ENCODE measurements at regions not wholly inside any gene's neighbourhood (a gene's known extent, or its start where the extent isn't known, plus 50 kb on each side); places are given as distances from the start of the nearest gene placed in this dataset.
"Not testable (repeated sequence)": the region's sequence is repeated elsewhere in the genome, so short reads cannot be mapped to it uniquely, and the experiment has no call there.

DNA sequence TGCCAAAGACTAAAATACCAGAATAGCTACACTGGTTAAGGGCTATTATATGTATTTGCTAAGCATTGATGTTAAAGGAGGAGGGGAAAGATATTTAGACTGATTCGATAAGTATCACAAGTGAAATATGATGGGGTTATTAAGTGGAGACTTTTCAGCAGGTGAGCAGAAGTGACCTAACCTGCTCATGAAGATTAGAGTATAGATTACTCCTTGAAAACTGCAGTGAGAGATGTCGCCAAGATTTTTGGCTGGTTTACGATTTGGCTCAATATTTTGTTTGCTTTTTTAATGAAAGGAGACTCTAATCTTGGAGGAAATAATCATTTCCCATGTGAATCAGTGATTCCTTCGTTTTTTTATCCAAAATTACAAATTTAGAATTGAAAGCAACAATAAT is 1279.5 kb upstream of the TENM4 start:
- no peak for DNase-seq

DNA sequence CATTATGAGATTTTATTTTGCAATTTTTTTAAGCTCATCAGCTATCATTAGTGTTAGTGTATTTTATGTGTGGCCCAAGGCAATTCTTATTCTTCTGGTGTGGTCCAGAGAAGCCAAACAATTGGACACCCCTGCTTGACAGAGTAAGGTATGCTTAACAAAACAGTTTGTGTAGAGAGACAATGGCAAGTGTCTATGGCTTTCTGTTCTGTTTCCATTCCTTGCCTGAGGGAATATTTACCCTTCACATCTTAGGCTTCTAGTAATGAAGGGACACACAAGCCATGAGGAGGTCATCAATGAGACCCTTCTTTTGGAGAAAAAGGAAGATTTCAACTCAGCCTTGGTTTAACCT is 1278.4 kb upstream of the TENM4 start:
- no peak for DNase-seq

DNA sequence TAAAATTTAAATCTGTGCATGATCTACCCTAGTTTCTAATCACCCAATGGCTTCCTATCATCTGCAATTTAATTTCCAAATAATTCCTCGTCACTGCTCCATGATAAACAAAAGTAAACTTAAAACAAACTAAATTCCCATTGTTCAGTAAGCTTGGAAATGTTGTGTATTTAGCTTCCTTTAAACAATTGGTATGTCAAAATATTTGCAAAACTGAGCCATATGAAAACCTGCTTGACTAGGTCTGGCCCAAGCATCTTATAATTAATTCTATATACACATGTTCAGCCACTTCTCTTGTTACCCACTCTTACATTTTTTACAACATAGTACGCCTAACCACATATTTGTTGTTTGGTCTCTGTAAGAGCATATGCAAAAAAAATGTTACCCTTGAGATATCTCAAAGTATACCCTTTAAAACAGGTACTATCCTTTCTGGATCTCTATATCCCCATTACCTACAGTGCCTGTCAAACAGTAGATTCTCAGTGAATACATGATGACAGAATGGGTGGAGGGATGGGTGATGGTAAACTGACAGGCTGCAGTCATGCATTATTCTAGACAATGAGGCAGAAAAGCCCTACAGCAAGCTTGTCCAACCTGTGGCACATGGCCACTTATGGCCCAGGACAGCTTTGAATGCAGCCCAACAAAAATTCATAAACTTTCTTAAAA is 1277.9 kb upstream of the TENM4 start:
- DNase-seq: no peak

DNA sequence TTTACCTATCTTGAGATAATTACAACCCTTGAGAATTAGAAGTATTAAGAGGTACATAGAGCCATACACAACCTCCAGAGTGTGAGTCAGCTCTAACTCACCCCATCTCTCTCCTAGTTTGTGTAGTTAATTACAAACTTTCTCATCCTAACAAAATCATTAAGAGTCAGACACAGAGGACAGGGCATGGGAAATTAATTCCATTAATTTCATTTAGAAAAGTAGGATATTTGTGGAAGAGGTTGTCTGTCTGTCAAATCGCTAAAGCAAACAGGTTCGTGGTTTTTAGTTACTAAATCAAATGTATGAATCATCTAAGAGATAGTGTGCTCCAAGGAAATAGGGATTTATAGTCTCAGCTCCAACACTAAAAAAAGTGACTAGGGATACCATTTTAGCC is 1261.4 kb upstream of the TENM4 start:
- DNase-seq: no peak

DNA sequence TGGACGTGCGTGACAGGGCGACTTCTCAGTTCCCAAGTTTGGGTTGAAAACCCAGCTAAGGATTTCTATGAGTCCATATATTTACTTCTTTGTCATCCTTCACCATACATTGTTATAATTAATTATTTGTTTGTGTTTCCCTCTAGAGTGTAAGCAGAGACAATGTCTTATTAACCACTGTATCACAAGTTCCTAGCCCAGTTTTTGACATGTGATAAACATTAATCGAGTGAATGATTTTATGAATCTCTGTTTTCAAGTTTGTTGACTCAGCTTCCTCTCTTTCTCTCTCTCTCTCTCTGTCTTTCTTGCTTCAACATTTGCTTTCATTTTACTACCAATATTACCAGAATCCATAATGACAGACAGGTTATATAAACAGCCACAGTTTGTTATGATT is 1259.6 kb upstream of the TENM4 start:
- DNase-seq: no peak

DNA sequence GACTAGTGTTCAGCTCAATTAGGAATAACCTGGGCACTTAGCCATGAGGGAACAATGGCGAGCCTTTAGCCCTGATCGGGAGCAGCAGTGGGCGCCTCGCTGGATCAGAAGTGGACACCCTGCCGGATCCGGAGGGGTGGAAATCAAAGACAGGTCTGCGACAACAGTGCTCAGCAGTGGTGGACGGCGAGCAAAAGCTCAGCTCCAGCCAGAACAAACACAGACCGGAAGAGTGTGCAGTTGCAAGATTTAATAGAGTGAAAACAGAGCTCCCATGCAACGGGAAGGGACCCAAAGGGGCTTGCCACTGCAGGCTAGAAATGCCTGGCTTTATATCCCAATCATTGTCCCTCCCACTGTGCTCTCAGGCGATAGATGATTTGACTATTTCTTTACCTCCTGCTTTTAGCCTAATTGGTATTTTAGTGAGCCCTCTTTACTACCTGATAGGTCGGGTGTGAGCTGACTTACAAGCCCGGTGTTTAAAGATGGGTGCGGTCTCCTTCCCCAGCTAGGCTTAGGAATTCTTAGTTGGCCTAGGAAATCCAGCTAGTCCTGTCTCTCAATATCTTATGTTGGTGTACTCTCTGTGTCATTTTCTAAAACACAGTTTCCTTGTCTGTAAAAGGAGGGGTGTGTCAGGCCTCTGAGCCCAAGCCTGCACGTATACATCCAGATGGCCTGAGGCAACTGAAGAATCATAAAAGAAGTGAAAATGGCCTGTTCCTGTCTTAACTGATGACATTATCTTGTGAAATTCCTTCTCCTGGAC is 1258.8 kb upstream of the TENM4 start:
- not testable (repeated sequence) for DNase-seq

DNA sequence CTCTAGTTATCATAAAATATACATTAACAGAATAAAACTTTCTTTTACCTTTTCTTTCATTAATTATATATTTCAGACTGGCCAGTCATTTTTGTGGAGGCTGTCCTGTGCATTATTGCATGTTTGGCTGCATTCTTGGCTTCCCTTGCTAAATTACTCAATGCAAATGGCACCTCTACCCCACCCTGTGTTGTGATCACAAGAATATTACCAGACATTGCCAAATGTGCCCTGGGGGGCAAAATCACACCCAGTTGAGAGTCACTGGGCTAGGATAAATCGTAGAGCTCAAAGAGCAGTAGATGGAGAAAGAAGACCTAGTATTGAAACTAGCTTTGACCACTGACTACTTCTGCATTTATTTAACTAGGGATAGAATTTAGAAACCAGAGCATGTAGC is 1257.8 kb upstream of the TENM4 start:
- DNase-seq: no peak

DNA sequence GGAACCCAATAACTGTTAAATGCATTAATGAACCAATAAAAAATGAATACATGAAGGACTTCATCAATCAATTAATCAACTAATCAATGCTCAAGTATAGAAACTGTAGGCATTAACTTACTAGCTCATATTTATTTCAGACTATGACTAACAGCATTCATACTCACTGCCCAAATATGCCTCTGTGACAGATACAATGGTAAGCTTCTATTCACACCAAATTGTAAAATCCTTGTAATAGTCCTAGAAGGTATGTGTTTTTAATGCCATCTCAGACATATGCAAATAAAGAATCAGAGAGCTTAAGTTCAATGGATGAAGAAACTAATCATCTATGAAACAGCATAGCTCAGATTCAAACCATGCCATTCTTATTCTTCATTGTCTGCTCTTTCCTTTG is 1253.6 kb upstream of the TENM4 start:
- DNase-seq: no peak

DNA sequence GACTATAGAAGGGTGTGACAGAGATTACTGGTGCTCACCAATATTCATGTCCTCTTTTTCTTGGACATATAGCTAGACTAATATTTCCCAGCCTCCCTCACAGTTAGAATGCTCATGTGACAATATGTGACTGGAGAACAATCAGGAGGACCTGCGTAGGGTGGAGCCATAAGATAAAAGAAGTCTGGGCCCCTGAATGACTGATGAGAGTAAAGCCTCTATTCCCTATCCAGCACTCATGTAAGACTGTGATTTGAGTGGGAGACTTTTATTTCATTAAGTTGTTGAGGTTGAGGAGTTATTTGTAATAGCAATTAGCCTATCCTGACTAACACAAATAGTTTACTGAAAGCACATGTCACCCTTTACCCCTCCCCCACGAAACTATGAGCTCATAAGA is 1247.1 kb upstream of the TENM4 start:
- DNase-seq: no peak

DNA sequence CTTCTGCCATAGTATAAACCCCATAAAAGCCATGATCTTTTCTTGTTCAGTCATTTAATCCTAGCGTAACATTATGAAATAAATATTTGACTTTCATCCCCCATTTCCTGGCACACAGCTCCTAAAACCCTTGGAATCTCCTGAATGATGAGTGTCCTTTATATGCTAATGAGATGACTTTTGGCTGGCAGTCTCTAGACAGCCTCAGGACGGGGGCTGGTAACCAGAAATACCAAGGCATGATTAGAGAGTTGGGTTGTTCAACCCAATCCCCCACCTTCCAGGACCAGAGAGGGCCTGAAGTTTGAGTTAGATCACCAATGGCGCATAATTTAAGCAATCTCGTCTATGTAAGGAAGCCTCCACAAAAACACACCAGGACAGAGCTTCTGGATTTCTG is 1246.1 kb upstream of the TENM4 start:
- no peak for DNase-seq

DNA sequence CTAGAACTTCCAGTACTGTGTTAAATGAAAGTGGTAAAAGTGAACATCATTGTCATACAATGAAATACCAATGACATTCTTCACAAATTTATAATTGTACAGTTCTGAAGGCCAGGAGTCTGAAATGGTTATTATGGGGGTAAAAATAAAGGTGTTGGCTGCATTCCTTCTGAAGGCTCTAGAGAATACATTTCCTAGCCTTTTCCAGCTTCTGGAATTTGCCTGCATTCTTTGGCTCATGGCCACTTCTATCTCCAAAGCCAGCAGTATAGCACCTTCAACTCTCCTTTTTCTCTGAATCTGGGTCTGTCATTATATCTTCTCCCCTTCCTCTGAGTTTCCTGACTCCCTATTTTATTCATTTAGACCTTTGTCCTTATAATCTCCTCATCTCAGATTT is 1232.7 kb upstream of the TENM4 start:
- DNase-seq: no peak

DNA sequence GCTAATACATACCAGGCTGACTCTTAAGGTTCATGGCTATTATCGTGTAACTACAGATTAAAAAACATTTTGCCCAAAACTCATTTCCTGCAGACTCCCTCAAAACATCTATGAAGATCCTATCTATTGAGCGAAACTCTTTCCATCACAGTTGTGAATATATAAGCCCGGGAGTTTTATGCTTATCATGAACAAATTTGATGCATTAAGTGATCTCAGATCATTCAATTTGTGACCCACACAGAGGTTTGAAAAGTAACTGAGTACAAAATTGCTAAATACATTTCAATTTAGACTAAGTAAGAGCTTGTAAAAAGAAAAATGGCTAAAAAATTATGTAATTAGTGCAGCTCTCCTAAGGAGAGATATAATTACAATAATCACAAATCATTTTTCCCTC is 1228.8 kb upstream of the TENM4 start:
- DNase-seq: no peak

DNA sequence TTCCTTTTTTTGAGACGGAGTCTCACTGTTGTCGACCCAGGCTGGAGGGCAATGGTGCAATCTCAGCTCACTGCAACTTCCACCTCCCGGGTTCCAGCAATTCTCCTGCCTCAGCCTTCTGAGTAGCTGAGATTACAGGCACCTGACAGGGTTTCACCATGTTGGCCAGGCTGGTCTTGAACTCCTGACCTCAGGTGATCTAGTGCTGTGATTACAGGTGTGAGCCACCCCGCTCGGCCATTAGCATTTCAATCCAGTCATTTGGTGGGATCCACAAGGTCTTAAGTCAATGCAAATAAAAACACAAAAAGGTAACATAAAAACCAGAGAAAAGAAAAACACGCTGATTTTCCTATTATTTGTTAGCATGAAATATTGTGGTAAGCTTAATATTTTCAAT is 1227.2 kb upstream of the TENM4 start:
- DNase-seq: no peak

DNA sequence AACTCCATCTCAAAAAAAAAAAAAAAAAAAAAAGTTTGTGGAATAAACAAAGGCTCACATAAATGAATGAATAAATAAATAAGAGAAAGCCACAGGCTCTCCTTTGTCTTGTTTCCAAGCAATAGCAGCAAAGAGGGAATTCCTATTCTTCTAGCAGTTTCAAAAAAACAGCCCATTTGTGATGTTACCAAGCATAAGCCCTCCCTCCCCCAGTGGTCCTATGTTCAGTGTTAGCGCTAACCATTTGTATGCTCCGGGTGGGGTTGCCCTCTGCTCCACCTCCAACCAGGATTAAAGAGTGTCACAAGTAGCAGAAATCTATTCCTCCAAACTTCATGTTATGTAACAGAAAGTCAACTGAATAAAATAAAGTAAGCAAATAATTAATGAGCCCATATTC is 1215.0 kb upstream of the TENM4 start:
- no peak for DNase-seq

DNA sequence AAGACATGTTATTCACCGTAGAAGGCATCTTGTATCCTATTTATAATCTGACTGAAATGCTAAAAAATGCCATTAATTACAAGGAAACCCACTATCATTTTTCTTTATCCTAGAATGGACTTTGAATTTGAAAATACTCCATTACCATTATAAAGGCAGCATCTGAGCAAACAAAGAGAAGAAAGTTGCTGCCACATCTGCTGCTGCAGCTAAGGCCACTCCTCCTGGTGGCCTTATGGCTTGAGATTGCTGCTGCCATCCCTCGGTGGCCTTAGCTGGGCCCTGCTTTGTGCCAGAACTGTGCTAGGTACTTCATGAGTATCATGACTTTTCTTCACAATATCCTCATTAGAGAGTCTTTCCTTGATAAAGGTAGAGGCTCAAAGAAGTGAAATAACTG is 1210.1 kb upstream of the TENM4 start:
- DNase-seq: no peak

DNA sequence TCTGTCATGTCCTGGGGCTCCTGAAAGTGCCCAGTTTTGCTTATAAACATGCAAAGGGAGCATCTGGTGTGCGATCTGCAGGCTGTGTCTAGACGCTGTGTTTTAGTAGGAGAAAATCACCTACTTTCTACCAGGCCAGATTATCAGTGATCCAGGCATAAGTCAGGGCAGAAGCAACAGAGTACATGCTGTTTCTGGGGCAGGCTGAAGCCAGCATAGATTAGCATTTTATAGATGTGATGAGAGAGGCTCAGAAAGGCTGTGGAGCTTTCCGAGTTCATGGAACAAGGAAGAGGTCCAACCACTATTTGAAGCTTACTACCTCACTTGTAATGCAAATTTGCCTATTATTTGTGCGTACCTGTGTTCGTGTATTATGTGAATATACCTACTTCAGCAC is 1208.4 kb upstream of the TENM4 start:
- no peak for DNase-seq

DNA sequence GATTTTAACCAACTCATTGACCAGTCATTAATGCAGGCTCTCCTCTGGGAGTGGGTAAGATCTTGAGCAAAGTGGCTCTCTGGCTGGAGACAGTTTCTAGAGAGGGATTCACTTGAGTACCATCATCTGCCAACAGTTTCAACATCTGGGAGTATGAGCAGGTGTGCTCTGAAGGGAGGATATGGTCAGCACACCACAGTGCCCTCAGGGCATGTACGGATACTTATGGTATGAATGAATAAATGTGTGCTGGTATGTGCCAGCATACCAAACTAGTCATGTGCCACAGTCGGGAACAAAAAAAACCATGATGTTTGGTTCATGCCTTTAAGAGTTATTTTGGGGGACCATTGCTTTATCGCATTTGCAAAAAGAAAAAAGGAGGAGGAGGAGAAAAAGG is 1197.5 kb upstream of the TENM4 start:
- no peak for DNase-seq

DNA sequence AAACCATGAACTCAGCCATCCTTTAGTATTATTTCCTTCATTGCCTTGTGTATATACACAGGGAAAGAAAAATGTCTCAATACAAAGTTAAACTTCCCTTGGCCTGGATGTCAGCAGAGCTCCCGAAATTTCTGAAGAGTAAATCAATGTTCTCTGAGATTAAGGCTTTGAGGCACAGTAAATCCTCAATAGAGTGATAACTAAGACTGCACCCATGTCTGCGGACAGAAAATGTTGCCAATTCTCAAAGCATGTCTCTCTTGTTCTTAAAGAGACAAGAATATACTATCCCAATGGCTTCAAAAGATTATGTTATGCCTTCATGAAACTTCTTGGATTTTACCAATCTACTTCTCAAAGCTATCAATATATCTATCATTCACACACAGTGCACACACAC is 1196.7 kb upstream of the TENM4 start:
- no peak for DNase-seq

DNA sequence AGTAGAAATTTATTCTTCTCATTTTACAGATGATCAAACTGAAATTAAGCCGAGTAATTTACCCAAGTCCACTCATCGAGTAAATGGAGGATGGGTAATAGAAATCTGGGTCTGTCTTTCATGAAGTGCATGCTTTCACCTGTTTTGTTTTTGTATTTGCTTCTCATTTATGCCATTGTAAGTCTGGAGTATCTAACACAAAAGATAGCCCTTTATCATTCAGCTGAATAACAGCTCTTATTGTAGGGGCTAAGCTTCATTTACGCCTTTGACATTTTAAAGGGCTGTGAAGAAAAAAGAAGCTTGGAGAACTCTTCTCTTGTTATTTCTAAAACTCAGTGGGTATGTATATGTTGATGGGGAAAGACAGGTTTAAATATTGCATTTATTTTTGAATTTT is 1196.2 kb upstream of the TENM4 start:
- DNase-seq: no peak

DNA sequence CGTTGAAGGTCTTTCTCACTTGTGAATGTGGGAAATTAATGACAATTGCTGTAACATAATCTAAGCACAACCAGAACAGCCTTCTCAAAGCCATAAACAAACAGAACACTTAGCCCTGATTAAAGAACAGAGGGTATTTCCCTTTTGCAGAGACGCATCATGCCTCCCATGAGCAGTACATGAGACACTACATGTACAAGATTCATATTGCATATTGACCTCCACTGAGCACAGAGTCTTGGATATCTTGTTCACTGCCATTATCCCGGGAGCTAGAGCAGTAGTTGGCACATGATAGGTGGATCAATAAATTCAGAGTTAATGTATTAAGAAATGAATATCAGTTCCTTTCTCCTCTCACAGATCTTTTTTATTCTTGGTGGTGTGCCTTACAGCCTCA is 1194.3 kb upstream of the TENM4 start:
- DNase-seq: no peak

DNA sequence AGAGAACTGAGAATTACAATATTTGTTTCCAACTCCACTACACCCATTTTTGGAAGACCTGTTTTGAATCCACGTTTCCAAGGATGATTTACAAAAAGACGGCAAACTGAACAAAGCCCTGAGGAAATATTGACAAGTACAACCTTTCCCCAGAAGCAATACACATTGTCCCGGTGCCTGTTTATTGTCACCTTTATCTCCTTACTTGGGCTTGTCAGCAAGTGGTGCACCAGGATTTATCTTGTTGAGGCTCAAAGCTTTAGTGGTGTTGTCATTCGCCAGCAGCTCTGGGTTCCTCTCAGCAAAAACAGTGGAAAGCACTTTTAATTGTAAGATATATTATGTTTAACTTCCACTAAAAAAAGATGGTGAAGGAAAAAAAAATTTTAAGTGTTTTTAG is 1191.9 kb upstream of the TENM4 start:
- no peak for DNase-seq

DNA sequence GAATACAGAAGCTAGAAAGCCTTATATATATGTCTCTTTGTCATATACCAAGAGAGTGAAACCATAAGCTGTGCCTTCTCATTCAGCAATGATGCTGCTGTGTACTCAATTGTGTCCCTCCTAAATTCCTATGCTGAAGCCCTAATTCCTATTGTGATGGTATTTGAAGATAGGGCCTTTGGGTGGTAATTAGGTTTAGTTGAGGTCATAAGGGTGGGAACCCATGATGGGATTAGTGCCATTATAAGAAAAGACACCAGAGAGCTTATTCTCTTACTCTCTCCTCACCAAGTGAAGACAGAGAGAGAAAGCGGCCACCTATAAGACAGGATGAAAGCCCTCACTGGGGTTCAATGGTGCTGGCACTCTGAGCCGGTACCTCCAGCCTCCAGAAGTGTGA is 1191.3 kb upstream of the TENM4 start:
- no peak for DNase-seq

DNA sequence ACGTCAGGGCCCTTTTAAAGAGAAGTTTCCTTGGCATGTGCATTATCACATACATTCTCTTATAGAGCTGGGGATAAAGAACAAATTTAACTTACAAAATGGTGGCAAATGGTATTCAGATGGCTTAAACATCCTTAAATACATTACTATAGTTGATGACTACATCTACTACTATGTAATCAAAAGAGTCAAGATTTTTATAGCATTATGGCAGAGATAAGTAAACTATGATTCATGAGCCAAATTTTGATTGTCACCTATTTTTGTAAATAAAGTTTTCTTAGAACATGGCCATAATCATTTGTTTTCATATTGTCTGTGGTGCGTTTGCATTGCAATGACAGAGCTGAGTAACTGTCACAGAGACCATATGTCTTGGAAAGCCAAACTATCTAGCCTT is 1188.6 kb upstream of the TENM4 start:
- no peak for DNase-seq

DNA sequence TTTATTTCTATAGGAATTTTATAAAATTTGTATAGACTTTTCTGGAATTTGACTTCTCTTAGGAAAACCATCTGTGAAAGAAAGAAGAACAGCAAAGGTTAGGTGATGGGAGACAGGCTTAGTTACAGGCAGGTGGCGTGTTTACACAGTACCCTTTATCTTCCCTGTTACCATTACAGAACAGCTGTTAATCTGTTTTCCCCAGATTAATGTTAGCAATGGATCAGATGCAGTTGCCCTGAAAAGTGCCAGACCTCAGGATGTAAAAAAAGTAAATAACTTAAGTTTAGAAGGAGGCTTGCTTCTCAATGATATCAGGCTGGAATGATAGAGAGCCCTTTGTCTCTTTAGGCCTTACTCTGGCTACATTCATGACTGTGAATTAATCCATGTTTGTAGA is 1186.5 kb upstream of the TENM4 start:
- DNase-seq: no peak

DNA sequence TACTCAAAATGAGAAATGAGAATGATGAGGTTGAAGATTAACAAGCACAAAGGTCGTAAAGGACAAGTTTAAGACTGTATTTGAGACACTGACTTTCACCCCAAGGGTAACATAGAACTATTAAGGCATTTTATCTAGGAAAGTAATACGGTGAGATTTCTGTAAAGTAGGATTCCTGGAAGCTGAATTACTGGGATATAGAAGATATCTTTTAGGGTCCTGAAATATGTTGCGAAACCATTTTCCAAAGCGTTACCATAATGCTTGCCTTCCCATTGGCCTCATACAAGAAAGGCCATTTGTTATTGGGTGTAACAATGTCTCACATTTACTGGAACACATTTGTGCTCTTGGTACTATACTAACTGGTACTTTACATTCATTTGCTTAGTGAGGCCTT is 1185.9 kb upstream of the TENM4 start:
- DNase-seq: no peak

Measured in NCI-H2107 (cell line).